Ishikawa (cell line): ENCODE measurements at regions not wholly inside any gene's neighbourhood (a gene's known extent, or its start where the extent isn't known, plus 50 kb on each side); places are given as distances from the start of the nearest gene placed in this dataset.

Experiments
- CEBPB ChIP-seq: IDR thresholded peaks from 2 replicates; pipeline ENCODE4 v1.6.1; 2012
- EGR1 ChIP-seq: IDR thresholded peaks from 2 replicates; pipeline ENCODE4 v1.6.1; 2012
- EP300 ChIP-seq: IDR thresholded peaks from 2 replicates; pipeline ENCODE4 v1.6.1; 2012; ENCODE audit warnings: borderline replicate concordance
- MAX ChIP-seq: IDR thresholded peaks from 2 replicates; pipeline ENCODE4 v1.6.1; 2012
- RAD21 ChIP-seq: IDR thresholded peaks from 2 replicates; pipeline ENCODE4 v1.6.1; 2012; ENCODE audit warnings: low read depth
- TAF1 ChIP-seq: IDR thresholded peaks from 2 replicates; pipeline ENCODE4 v1.6.1; 2012; ENCODE audit warnings: low read depth, mild to moderate bottlenecking
- TEAD4 ChIP-seq: IDR thresholded peaks from 2 replicates; pipeline ENCODE4 v1.6.1; 2012
- ZBTB7A ChIP-seq: IDR thresholded peaks from 2 replicates; pipeline ENCODE4 v1.6.1; 2012; ENCODE audit warnings: low read depth

GRCh38 chr2:67642961-67643360, 245.8 kb downstream of the ETAA1 start:
- TF ChIP-seq EGR1: no peak
- TF ChIP-seq EP300: no peak
- no peak for TF ChIP-seq TEAD4
- no peak for TF ChIP-seq TAF1
- no peak for TF ChIP-seq CEBPB
- TF ChIP-seq ZBTB7A: no peak
- TF ChIP-seq MAX: no peak
- TF ChIP-seq RAD21: no peak
